Loucy (cell line): ENCODE measurements at regions not wholly inside any gene's neighbourhood (a gene's known extent, or its start where the extent isn't known, plus 50 kb on each side); places are given as distances from the start of the nearest gene placed in this dataset.

Source experiments
- H2AFZ ChIP-seq: fragments of 200-600 bp; sonication (generic); 2 replicates; pipeline ENCODE4 v1.6.0; 2016; ENCODE audit warnings: antibody characterized with exemption, mild to moderate bottlenecking, low read length, moderate library complexity
- H3F3A ChIP-seq: fragments of 200-600 bp; 2 replicates; pipeline ENCODE4 v1.6.0; 2016; ENCODE audit warnings: antibody characterized with exemption, low read depth, mild to moderate bottlenecking
- H3K27me3 ChIP-seq: fragments of 200-600 bp; sonication (generic); 2 replicates; pipeline ENCODE4 v1.6.1; 2014; ENCODE audit warnings: low read length, mild to moderate bottlenecking; ENCODE audit not compliant: insufficient read depth, poor library complexity, severe bottlenecking
- H3K36me3 ChIP-seq: fragments of 200-600 bp; sonication (generic); 2 replicates; pipeline ENCODE4 v1.6.1; 2016; ENCODE audit warnings: low read length; ENCODE audit not compliant: insufficient read depth
- H3K4me1 ChIP-seq: fragments of 200-600 bp; sonication (generic); 2 replicates; pipeline ENCODE4 v1.5.1; 2014; ENCODE audit warnings: low read length, mild to moderate bottlenecking; ENCODE audit not compliant: insufficient read depth, poor library complexity, severe bottlenecking
- H3K4me2 ChIP-seq: fragments of 200-600 bp; sonication (generic); 2 replicates; pipeline ENCODE4 v1.6.0; 2014; ENCODE audit warnings: antibody characterized with exemption, low read length, low read depth, mild to moderate bottlenecking; ENCODE audit not compliant: poor library complexity, severe bottlenecking
- H3K4me3 ChIP-seq: fragments of 200-600 bp; sonication (generic); 2 replicates; pipeline ENCODE4 v1.5.1; 2014; ENCODE audit warnings: low read length, mild to moderate bottlenecking, mixed read lengths; ENCODE audit not compliant: poor library complexity, severe bottlenecking
- H3K79me2 ChIP-seq: fragments of 200-600 bp; sonication (generic); 2 replicates; pipeline ENCODE4 v1.6.1; 2014; ENCODE audit warnings: low read length; ENCODE audit not compliant: insufficient read depth
- H3K9ac ChIP-seq: fragments of 200-600 bp; sonication (generic); 2 replicates; pipeline ENCODE4 v1.6.0; 2014; ENCODE audit warnings: mild to moderate bottlenecking, low read depth, low read length, moderate library complexity; ENCODE audit not compliant: poor library complexity, severe bottlenecking
- H3K9me2 ChIP-seq: fragments of 200-600 bp; sonication (generic); replicated peaks from 2 replicates; pipeline ENCODE4 v1.6.1; 2016; ENCODE audit warnings: low read depth, low read length, mixed read lengths
- H3K9me3 ChIP-seq: fragments of 200-600 bp; sonication (generic); 2 replicates; pipeline ENCODE4 v1.6.1; 2014; ENCODE audit warnings: mild to moderate bottlenecking, antibody characterized with exemption, low read length, low read depth; ENCODE audit not compliant: insufficient read depth
- H4K20me1 ChIP-seq: fragments of 200-600 bp; sonication (generic); 2 replicates; pipeline ENCODE4 v1.6.0; 2014; ENCODE audit warnings: antibody characterized with exemption, low read length, mild to moderate bottlenecking; ENCODE audit not compliant: insufficient read depth, poor library complexity, severe bottlenecking
- EZH2phosphoT487 ChIP-seq: fragments of 200-600 bp; IDR thresholded peaks from 2 replicates; pipeline ENCODE4 v1.6.1; 2018; ENCODE audit warnings: antibody characterized with exemption, mild to moderate bottlenecking, moderate library complexity, borderline replicate concordance
- TF ChIP-seq, protein P1 (sequence below): fragments of 200-600 bp; sonication (generic); conservative IDR thresholded peaks from 2 replicates; pipeline ENCODE4 v1.5.1; 2014; ENCODE audit warnings: mild to moderate bottlenecking, antibody characterized with exemption, low read length

DNA sequence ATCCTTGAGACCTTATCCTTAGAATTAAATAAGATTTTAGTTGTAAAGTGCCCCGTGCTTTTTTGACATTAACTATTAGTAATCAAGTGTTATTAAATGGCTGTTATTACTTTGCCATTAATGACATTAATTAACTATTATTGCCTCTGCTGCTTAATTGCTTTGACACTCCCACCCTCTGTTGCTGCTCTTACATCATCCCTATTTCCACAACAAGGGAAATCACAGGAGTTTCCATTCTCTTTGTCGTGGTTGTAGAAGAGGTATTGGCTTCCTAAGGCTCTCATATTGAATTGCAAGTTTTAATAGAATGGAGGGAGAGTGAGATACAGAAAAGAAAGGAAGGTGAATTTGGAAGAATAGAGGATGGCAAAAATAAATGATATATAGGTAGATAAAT, 545.8 kb downstream of the MMUT start:
- Histone ChIP-seq H3K4me3 (no peak overlapping the region), H3K36me3 (no peaks in the 10 kb centered on the region), H3K27me3 (no peaks in the 10 kb centered on the region), H3K9me2 (no peaks in the 10 kb centered on the region), H3F3A (no peaks in the 10 kb centered on the region), H3K9ac (no peak overlapping the region), H2AFZ (no peak overlapping the region), H3K4me2 (no peak overlapping the region), H3K9me3 (no peaks in the 10 kb centered on the region), H4K20me1 (no peaks in the 10 kb centered on the region), H3K4me1 (no peaks in the 10 kb centered on the region), H3K79me2 (no peaks in the 10 kb centered on the region)
- TF ChIP-seq EZH2phosphoT487 = no peak
- TF ChIP-seq, protein P1, sequence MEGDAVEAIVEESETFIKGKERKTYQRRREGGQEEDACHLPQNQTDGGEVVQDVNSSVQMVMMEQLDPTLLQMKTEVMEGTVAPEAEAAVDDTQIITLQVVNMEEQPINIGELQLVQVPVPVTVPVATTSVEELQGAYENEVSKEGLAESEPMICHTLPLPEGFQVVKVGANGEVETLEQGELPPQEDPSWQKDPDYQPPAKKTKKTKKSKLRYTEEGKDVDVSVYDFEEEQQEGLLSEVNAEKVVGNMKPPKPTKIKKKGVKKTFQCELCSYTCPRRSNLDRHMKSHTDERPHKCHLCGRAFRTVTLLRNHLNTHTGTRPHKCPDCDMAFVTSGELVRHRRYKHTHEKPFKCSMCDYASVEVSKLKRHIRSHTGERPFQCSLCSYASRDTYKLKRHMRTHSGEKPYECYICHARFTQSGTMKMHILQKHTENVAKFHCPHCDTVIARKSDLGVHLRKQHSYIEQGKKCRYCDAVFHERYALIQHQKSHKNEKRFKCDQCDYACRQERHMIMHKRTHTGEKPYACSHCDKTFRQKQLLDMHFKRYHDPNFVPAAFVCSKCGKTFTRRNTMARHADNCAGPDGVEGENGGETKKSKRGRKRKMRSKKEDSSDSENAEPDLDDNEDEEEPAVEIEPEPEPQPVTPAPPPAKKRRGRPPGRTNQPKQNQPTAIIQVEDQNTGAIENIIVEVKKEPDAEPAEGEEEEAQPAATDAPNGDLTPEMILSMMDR = no peak

DNA sequence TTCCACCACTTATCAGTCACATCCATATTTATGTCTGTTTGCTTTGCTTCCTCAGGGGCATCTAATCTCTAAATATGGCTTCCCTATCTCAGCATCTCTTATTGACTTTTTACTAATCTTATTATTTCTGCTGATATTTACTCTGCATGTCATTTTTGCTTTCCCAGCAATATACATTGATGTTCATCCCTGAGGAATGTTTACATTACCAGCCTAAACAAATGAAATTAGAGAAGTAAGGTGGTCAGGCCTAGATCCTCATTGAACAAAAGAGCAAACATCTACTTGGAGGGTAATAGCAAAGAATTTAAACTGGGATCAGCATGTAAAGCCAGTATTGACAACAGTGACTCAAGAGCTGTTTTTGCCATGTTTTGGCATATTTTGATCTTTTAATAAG, 546.4 kb downstream of the MMUT start:
- Histone ChIP-seq H3K9me2 (no peaks in the 10 kb centered on the region), H3K9me3 (no peaks in the 10 kb centered on the region), H3K4me1 (no peaks in the 10 kb centered on the region), H3K36me3 (no peaks in the 10 kb centered on the region), H4K20me1 (no peaks in the 10 kb centered on the region), H3K79me2 (no peaks in the 10 kb centered on the region), H3F3A (no peaks in the 10 kb centered on the region), H2AFZ (no peak overlapping the region), H3K9ac (no peak overlapping the region), H3K4me3 (no peak overlapping the region), H3K27me3 (no peaks in the 10 kb centered on the region), H3K4me2 (no peak overlapping the region)
- TF ChIP-seq EZH2phosphoT487 = no peak
- TF ChIP-seq, protein P1 = no peak

DNA sequence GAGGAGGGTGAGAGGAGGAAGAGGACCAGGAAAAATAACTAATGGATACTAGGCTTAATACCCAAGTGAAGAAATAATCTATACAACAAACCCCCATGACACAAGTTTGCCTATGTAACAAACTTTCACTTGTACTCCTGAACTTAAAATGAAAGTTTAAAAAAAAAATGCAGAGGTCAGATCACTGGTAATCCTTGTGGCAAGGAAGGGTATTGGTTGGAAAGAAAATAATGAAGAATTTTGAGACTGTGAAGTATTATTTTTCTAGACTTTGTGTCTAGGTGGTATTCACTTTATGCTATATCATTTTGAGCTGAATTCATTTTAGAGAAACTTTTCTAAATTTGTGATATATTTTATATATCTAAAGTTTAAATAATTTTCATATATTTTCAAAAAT, 547.5 kb downstream of the MMUT start:
- Histone ChIP-seq H3K4me3 (no peak overlapping the region), H2AFZ (no peak overlapping the region), H3K9ac (no peak overlapping the region), H3K27me3 (no peaks in the 10 kb centered on the region), H3K9me2 (no peaks in the 10 kb centered on the region), H4K20me1 (no peaks in the 10 kb centered on the region), H3K4me1 (no peaks in the 10 kb centered on the region), H3K79me2 (no peaks in the 10 kb centered on the region), H3K36me3 (no peaks in the 10 kb centered on the region), H3K4me2 (no peak overlapping the region), H3K9me3 (no peaks in the 10 kb centered on the region), H3F3A (no peaks in the 10 kb centered on the region)
- TF ChIP-seq, protein P1 = no peak
- TF ChIP-seq EZH2phosphoT487 = no peak
